ENCODE measurements at regions not wholly inside any gene's neighbourhood (a gene's known extent, or its start where the extent isn't known, plus 50 kb on each side); places are given as distances from the start of the nearest gene placed in this dataset.
A peak's percentile ranks its signal among the peaks of the same experiment; 100 is the strongest.

GRCh38 chr7:98515201-98515600 lies 101.9 kb upstream of the NPTX2 start:
- no peak overlapping the region for H3K4me3 ChIP-seq (ENCODE audit: low read depth in 1 of 2, low read length in 2 of 2)
- H3K36me3 ChIP-seq (ENCODE audit: control insufficient read depth in 1 of 2, insufficient read depth in 2 of 2, low read length in 2 of 2), result no peaks in the 10 kb centered on the region

GRCh38 chr7:98514211-98515031 lies 102.7 kb upstream of the NPTX2 start:
- H3K27ac ChIP-seq (ENCODE audit: low read length), result no peak overlapping the region
- H3K9me3 ChIP-seq (ENCODE audit: control insufficient read depth in 1 of 2, low read length in 2 of 2), result no peaks in the 10 kb centered on the region
- no peaks in the 10 kb centered on the region for H3K4me1 ChIP-seq (ENCODE audit: control insufficient read depth in 1 of 2, insufficient read depth in 2 of 2, low read length in 2 of 2)
- no peaks in the 10 kb centered on the region for H3K36me3 ChIP-seq (ENCODE audit: control insufficient read depth in 1 of 2, insufficient read depth in 2 of 2, low read length in 2 of 2)
- no peaks in the 10 kb centered on the region for H3K27me3 ChIP-seq (ENCODE audit: low read depth, low read length)
- H3K4me3 ChIP-seq (ENCODE audit: low read depth in 1 of 2, low read length in 2 of 2), result no peak overlapping the region

More at GRCh38 chr7:98515201-98515600, 101.9 kb upstream of the NPTX2 start:
- no peaks in the 10 kb centered on the region for H3K27me3 ChIP-seq (ENCODE audit: low read depth, low read length)
- no peak overlapping the region for H3K27ac ChIP-seq (ENCODE audit: low read length)
- H3K9me3 ChIP-seq (ENCODE audit: control insufficient read depth in 1 of 2, low read length in 2 of 2), result no peaks in the 10 kb centered on the region
- no peaks in the 10 kb centered on the region for H3K4me1 ChIP-seq (ENCODE audit: control insufficient read depth in 1 of 2, insufficient read depth in 2 of 2, low read length in 2 of 2)

- Histone ChIP-seq H3K9me3 (ENCODE audit: control insufficient read depth in 1 of 2, low read length in 2 of 2) (peaks cover 0 to 3% of the 10 kb centered on the region in 2 donors), H3K27me3 (ENCODE audit: low read depth, low read length) (no peaks in the 10 kb centered on the region), H3K27ac (ENCODE audit: low read length) (no peak overlapping the region), H3K4me1 (ENCODE audit: control insufficient read depth in 1 of 2, insufficient read depth in 2 of 2, low read length in 2 of 2) (no peaks in the 10 kb centered on the region), H3K36me3 (ENCODE audit: control insufficient read depth in 1 of 2, insufficient read depth in 2 of 2, low read length in 2 of 2) (no peaks in the 10 kb centered on the region), H3K4me3 (ENCODE audit: low read depth in 1 of 2, low read length in 2 of 2) (no peak overlapping the region)
These were observed 105.9 kb upstream of the NPTX2 start for GRCh38 chr7:98511175-98511574.

DNA sequence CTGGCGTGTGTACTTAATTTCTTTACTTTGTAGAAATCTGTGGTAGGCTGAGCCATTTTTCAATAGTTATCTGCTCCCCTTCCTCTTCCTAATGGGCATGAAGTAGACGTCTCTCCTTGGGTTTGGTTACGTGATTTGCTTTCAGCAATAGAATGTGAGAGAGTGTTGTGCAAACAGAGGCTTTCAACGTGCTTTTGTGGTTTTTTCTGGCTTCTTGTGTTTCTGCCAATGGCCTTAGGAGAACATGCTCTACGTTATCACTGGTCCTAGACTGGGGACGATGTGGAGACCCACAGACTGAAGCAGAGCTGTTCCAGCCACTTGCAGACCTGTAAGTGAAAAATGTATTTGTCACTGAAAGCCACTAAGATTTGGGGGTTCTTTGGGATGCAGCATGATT lies 107.2 kb upstream of the NPTX2 start:
- Histone ChIP-seq H3K27me3 (ENCODE audit: low read depth, low read length) (no peaks in the 10 kb centered on the region), H3K36me3 (ENCODE audit: control insufficient read depth in 1 of 2, insufficient read depth in 2 of 2, low read length in 2 of 2) (no peaks in the 10 kb centered on the region), H3K27ac (ENCODE audit: low read length) (no peak overlapping the region), H3K4me1 (ENCODE audit: control insufficient read depth in 1 of 2, insufficient read depth in 2 of 2, low read length in 2 of 2) (no peaks in the 10 kb centered on the region), H3K9me3 (ENCODE audit: control insufficient read depth in 1 of 2, low read length in 2 of 2) (peaks cover 0 to 3% of the 10 kb centered on the region in 2 donors), H3K4me3 (ENCODE audit: low read depth in 1 of 2, low read length in 2 of 2) (no peak overlapping the region)

- H3K9me3 ChIP-seq (ENCODE audit: control insufficient read depth in 1 of 2, low read length in 2 of 2), result peaks cover 0 to 3% of the 10 kb centered on the region in 2 donors
- H3K4me3 ChIP-seq (ENCODE audit: low read depth in 1 of 2, low read length in 2 of 2), result no peak overlapping the region
- no peaks in the 10 kb centered on the region for H3K36me3 ChIP-seq (ENCODE audit: control insufficient read depth in 1 of 2, insufficient read depth in 2 of 2, low read length in 2 of 2)
- no peak overlapping the region for H3K27ac ChIP-seq (ENCODE audit: low read length)
- no peaks in the 10 kb centered on the region for H3K27me3 ChIP-seq (ENCODE audit: low read depth, low read length)
- no peaks in the 10 kb centered on the region for H3K4me1 ChIP-seq (ENCODE audit: control insufficient read depth in 1 of 2, insufficient read depth in 2 of 2, low read length in 2 of 2)
These were observed 105.6 kb upstream of the BAIAP2L1 start for GRCh38 chr7:98506471-98506870.

GRCh38 chr7:98500764-98501163 lies 99.9 kb upstream of the BAIAP2L1 start:
- Histone ChIP-seq H3K9me3 (ENCODE audit: control insufficient read depth in 1 of 2, low read length in 2 of 2) (peaks cover 0 to 15% of the 10 kb centered on the region in 2 donors), H3K4me1 (ENCODE audit: control insufficient read depth in 1 of 2, insufficient read depth in 2 of 2, low read length in 2 of 2) (no peaks in the 10 kb centered on the region), H3K27me3 (ENCODE audit: low read depth, low read length) (no peaks in the 10 kb centered on the region), H3K36me3 (ENCODE audit: control insufficient read depth in 1 of 2, insufficient read depth in 2 of 2, low read length in 2 of 2) (no peaks in the 10 kb centered on the region), H3K4me3 (ENCODE audit: low read depth in 1 of 2, low read length in 2 of 2) (no peak overlapping the region), H3K27ac (ENCODE audit: low read length) (no peak overlapping the region)

DNA sequence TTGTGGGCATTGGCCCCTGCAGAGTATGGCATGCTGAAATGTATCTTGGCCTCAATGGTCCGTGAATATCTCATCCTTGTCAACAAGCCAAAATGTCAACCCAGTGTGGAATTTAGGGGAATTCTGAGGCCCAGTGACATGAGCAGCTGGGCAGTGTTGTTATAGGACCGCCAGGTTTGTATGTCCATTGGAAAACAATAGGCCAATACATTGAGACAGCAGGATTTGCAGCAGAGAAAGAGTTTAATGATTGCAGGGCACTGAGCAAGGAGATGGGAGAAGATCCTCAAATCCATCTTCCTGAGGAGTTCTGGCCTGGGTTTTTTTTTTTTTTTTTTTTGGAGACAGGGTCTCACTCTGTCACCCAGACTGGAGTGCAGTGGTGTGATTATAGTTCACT lies 95.7 kb upstream of the BAIAP2L1 start:
- Histone ChIP-seq H3K4me1 (ENCODE audit: control insufficient read depth in 1 of 2, insufficient read depth in 2 of 2, low read length in 2 of 2) (no peaks in the 10 kb centered on the region), H3K9me3 (ENCODE audit: control insufficient read depth in 1 of 2, low read length in 2 of 2) (peaks cover 0 to 15% of the 10 kb centered on the region in 2 donors), H3K27ac (ENCODE audit: low read length) (no peak overlapping the region), H3K27me3 (ENCODE audit: low read depth, low read length) (no peaks in the 10 kb centered on the region), H3K4me3 (ENCODE audit: low read depth in 1 of 2, low read length in 2 of 2) (peak overlapping the region in 1 of 2 donors; percentile 22), H3K36me3 (ENCODE audit: control insufficient read depth in 1 of 2, insufficient read depth in 2 of 2, low read length in 2 of 2) (no peaks in the 10 kb centered on the region)

GRCh38 chr7:98495200-98495955 lies 94.5 kb upstream of the BAIAP2L1 start:
- Histone ChIP-seq H3K4me1 (ENCODE audit: control insufficient read depth in 1 of 2, insufficient read depth in 2 of 2, low read length in 2 of 2) (no peaks in the 10 kb centered on the region), H3K27ac (ENCODE audit: low read length) (no peak overlapping the region), H3K4me3 (ENCODE audit: low read depth in 1 of 2, low read length in 2 of 2) (peak overlapping the region in 1 of 2 donors; percentile 22), H3K9me3 (ENCODE audit: control insufficient read depth in 1 of 2, low read length in 2 of 2) (peaks cover 0 to 15% of the 10 kb centered on the region in 2 donors), H3K36me3 (ENCODE audit: control insufficient read depth in 1 of 2, insufficient read depth in 2 of 2, low read length in 2 of 2) (no peaks in the 10 kb centered on the region), H3K27me3 (ENCODE audit: low read depth, low read length) (no peaks in the 10 kb centered on the region)

DNA sequence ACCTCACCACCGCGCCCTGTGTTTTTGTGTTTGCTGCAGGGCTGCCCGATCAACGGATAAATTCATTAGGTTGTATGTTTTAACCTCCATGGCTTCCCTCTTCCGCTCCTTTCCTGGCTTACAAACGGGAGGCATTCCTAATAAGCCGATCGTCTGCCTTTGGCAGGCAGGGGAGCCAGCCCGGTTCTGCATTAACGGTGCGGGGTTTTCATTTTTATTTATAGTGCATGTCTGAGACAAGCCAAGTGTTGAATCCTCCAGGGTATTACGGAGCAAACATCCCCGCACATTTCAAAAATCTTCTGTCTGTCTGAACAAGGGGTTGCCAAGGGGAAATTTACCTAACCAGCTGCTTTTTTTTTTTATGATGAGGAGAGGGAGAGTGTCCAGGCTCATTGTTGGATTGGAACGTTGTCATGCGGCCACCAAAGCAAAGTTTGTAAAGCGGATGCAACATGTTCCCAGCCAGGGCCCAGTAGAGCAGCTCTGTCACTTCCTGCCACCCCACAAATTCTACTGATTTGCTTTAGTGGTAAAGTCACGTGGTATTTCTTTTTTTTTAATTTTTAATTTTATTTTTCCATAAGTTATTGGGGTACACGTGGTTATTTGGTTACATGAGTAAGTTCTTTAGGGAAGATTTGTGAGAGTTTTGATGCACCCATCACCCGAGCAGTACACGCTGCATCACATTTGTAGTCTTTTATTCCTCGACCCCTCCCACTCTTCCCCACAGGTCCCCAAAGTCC lies 92.3 kb upstream of the BAIAP2L1 start:
- H3K27me3 ChIP-seq (ENCODE audit: low read depth, low read length), result no peaks in the 10 kb centered on the region
- H3K27ac ChIP-seq (ENCODE audit: low read length), result no peak overlapping the region
- H3K36me3 ChIP-seq (ENCODE audit: control insufficient read depth in 1 of 2, insufficient read depth in 2 of 2, low read length in 2 of 2), result no peaks in the 10 kb centered on the region
- H3K4me1 ChIP-seq (ENCODE audit: control insufficient read depth in 1 of 2, insufficient read depth in 2 of 2, low read length in 2 of 2), result no peaks in the 10 kb centered on the region
- H3K9me3 ChIP-seq (ENCODE audit: control insufficient read depth in 1 of 2, low read length in 2 of 2), result peaks cover 0 to 15% of the 10 kb centered on the region in 2 donors
- no peak overlapping the region for H3K4me3 ChIP-seq (ENCODE audit: low read depth in 1 of 2, low read length in 2 of 2)

- H3K4me1 ChIP-seq (ENCODE audit: control insufficient read depth in 1 of 2, insufficient read depth in 2 of 2, low read length in 2 of 2), result no peaks in the 10 kb centered on the region
- H3K9me3 ChIP-seq (ENCODE audit: control insufficient read depth in 1 of 2, low read length in 2 of 2), result no peaks in the 10 kb centered on the region
- no peak overlapping the region for H3K4me3 ChIP-seq (ENCODE audit: low read depth in 1 of 2, low read length in 2 of 2)
- no peaks in the 10 kb centered on the region for H3K27me3 ChIP-seq (ENCODE audit: low read depth, low read length)
- no peaks in the 10 kb centered on the region for H3K36me3 ChIP-seq (ENCODE audit: control insufficient read depth in 1 of 2, insufficient read depth in 2 of 2, low read length in 2 of 2)
- no peak overlapping the region for H3K27ac ChIP-seq (ENCODE audit: low read length)
These were observed 87.3 kb upstream of the BAIAP2L1 start for GRCh38 chr7:98488167-98488566.

- Histone ChIP-seq H3K4me1 (ENCODE audit: control insufficient read depth in 1 of 2, insufficient read depth in 2 of 2, low read length in 2 of 2) (no peaks in the 10 kb centered on the region), H3K27me3 (ENCODE audit: low read depth, low read length) (no peaks in the 10 kb centered on the region), H3K27ac (ENCODE audit: low read length) (no peak overlapping the region), H3K36me3 (ENCODE audit: control insufficient read depth in 1 of 2, insufficient read depth in 2 of 2, low read length in 2 of 2) (no peaks in the 10 kb centered on the region), H3K4me3 (ENCODE audit: low read depth in 1 of 2, low read length in 2 of 2) (no peak overlapping the region), H3K9me3 (ENCODE audit: control insufficient read depth in 1 of 2, low read length in 2 of 2) (peaks cover 0 to 5% of the 10 kb centered on the region in 2 donors)
These were observed 83.2 kb upstream of the BAIAP2L1 start for GRCh38 chr7:98483964-98484545.

Measured in muscle layer of duodenum (tissue), 2 donors.